HG03095 (cell line): ENCODE measurements at regions not wholly inside any gene's neighbourhood (a gene's known extent, or its start where the extent isn't known, plus 50 kb on each side); places are given as distances from the start of the nearest gene placed in this dataset.
"Not testable (repeated sequence)": the region's sequence is repeated elsewhere in the genome, so short reads cannot be mapped to it uniquely, and the experiment has no call there.

ENCODE experiments used
- ATAC-seq: cut with Tn5 transposase; IDR thresholded peaks from one replicate; pipeline ENCODE4 v1.9.1; 2021; ENCODE audit warnings: moderate library complexity; ENCODE audit not compliant: unreplicated experiment

- no peak for ATAC-seq
These were observed 973.8 kb upstream of the GYPC start for GRCh38 chr2:125681976-125682805.

- no peak for ATAC-seq
These were observed 971.7 kb upstream of the GYPC start for GRCh38 chr2:125684256-125684655.

- no peak for ATAC-seq
These were observed 971.0 kb upstream of the GYPC start for GRCh38 chr2:125684932-125685331.

GRCh38 chr2:125696560-125696959 is 959.4 kb upstream of the GYPC start:
- no peak for ATAC-seq

GRCh38 chr2:125698280-125698679 is 957.7 kb upstream of the GYPC start:
- ATAC-seq = no peak

- no peak for ATAC-seq
These were observed 954.9 kb upstream of the GYPC start for GRCh38 chr2:125701070-125701469.

- ATAC-seq = no peak
These were observed 948.3 kb upstream of the GYPC start for GRCh38 chr2:125707611-125708010.

GRCh38 chr2:125710561-125710960 is 945.4 kb upstream of the GYPC start:
- no peak for ATAC-seq

GRCh38 chr2:125711075-125711474 is 944.9 kb upstream of the GYPC start:
- ATAC-seq = no peak

GRCh38 chr2:125713533-125713932 is 942.4 kb upstream of the GYPC start:
- no peak for ATAC-seq

- ATAC-seq = no peak
These were observed 934.8 kb upstream of the GYPC start for GRCh38 chr2:125721072-125721721.

- no peak for ATAC-seq
These were observed 925.0 kb upstream of the GYPC start for GRCh38 chr2:125730921-125731320.

- ATAC-seq = no peak
These were observed 919.7 kb upstream of the GYPC start for GRCh38 chr2:125736306-125736705.

GRCh38 chr2:125745514-125745913 is 910.4 kb upstream of the GYPC start:
- no peak for ATAC-seq

- no peak for ATAC-seq
These were observed 909.4 kb upstream of the GYPC start for GRCh38 chr2:125746321-125747164.

- ATAC-seq = no peak
These were observed 908.9 kb upstream of the GYPC start for GRCh38 chr2:125747165-125747425.

GRCh38 chr2:125756431-125756830 is 899.5 kb upstream of the GYPC start:
- no peak for ATAC-seq

GRCh38 chr2:125796784-125797183 is 859.2 kb upstream of the GYPC start:
- ATAC-seq = no peak

GRCh38 chr2:125797192-125797591 is 858.8 kb upstream of the GYPC start:
- no peak for ATAC-seq

- no peak for ATAC-seq
These were observed 833.2 kb upstream of the GYPC start for GRCh38 chr2:125822746-125823145.

GRCh38 chr2:125825781-125826180 is 830.2 kb upstream of the GYPC start:
- not testable (repeated sequence) for ATAC-seq

GRCh38 chr2:125837128-125837527 is 818.8 kb upstream of the GYPC start:
- ATAC-seq = no peak
